ENCODE measurements at regions not wholly inside any gene's neighbourhood (a gene's known extent, or its start where the extent isn't known, plus 50 kb on each side); places are given as distances from the start of the nearest gene placed in this dataset.

DNA sequence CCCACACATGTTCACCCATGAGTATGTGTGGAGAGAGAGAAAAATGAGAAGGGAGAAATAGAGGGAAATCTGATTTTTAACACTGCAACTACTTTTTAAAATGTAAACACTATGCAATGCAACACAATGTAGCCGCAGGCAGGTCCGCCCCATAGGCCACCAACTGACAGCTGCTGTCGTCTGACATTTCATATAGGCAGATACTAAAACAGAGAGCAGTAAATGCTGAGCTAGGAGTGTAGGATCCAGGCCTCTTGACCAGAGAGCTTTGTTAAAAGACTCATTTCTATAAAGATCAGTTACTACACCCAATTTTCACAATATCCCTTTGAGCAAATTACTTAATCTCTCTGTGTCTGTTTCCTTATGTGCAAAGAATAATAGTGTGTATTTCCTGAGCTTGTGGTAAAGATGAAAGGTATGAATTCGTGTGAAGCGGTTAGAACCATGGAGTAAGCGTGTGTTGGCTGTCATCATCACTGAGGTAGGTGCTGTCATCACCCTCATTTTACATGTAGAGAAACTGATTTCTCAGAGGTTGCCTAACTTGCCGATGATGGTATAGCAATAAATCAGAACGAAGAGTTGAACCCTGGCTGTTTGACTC lies 55.2 kb upstream of the PDE8B start:
- Histone ChIP-seq H2AK5ac (ENCODE audit: low read depth, low read length) (no peak overlapping the region), H3K23me2 (ENCODE audit: low read depth, low read length) (no peaks in the 10 kb centered on the region), H3K4me2 (ENCODE audit: insufficient read depth in 1 of 2, low read depth in 2 of 2, low read length in 2 of 2) (no peak overlapping the region), H2BK15ac (ENCODE audit: low read length) (no peak overlapping the region), H2BK12ac (ENCODE audit: low read depth, low read length) (no peak overlapping the region), H3K18ac (ENCODE audit: extremely low read depth, low read length) (no peak overlapping the region), H3K27me3 (replicated peaks in 1 of 4; ENCODE audit: control insufficient read depth in 3 of 4, extremely low read depth in 1 of 4, insufficient read depth in 3 of 4, low read length in 3 of 4) (no peaks in the 10 kb centered on the region), H3K9me3 (ENCODE audit: insufficient read depth in 2 of 2, low read depth in 1 of 2, low read length in 1 of 2) (peaks cover 0 to 2% of the 10 kb centered on the region in 2 experiments; a peak in 1 of 4 replicates), H3K79me2 (ENCODE audit: control insufficient read depth in 1 of 2, insufficient read depth in 2 of 2, low read length in 2 of 2) (no peaks in the 10 kb centered on the region), H4K8ac (ENCODE audit: extremely low read depth, insufficient read depth, low read length) (no peak overlapping the region), H3K23ac (ENCODE audit: insufficient read length) (no peak overlapping the region), H3K4me3 (ENCODE audit: extremely low read depth in 1 of 4, insufficient read depth in 2 of 4, low read depth in 3 of 4, low read length in 4 of 4) (no peak overlapping the region), H3K27ac (ENCODE audit: low read depth, low read length) (no peak overlapping the region), H3K9ac (replicated peaks in 1 of 4; ENCODE audit: extremely low read depth in 1 of 4, low read depth in 3 of 4, low read length in 3 of 4) (no peak overlapping the region), H3K14ac (ENCODE audit: insufficient read length) (no peak overlapping the region), H2BK20ac (ENCODE audit: low read length) (no peak overlapping the region), H3K4me1 (replicated peaks in 1 of 4; ENCODE audit: control insufficient read depth in 3 of 4, insufficient read depth in 4 of 4, low read length in 3 of 4) (peaks cover 0 to 6% (median 2%) of the 10 kb centered on the region in 4 experiments; a peak in 3 of 7 replicates), H4K20me1 (replicated peaks in 1 of 2; ENCODE audit: control insufficient read depth in 1 of 2, insufficient read depth in 2 of 2, low read length in 2 of 2) (no peaks in the 10 kb centered on the region), H4K5ac (ENCODE audit: insufficient read length, low read depth, low read length) (no peak overlapping the region), H3K79me1 (ENCODE audit: low read depth, low read length) (no peaks in the 10 kb centered on the region; the same call in 1 of the 2 replicates), H4K91ac (replicated peaks; ENCODE audit: insufficient read length, low read length) (no peak overlapping the region), H3K36me3 (ENCODE audit: control insufficient read depth in 2 of 4, insufficient read depth in 4 of 4, low read length in 3 of 4) (no peaks in the 10 kb centered on the region), H3K4ac (replicated peaks; ENCODE audit: insufficient read length, low read depth, low read length) (no peak overlapping the region), H3K56ac (replicated peaks; ENCODE audit: insufficient read length, low read depth, low read length) (no peak overlapping the region), H2BK120ac (replicated peaks; ENCODE audit: low read depth, low read length) (no peak overlapping the region), H2AFZ (ENCODE audit: low read length) (no peak overlapping the region), H2BK5ac (ENCODE audit: low read depth, low read length) (no peak overlapping the region)
- FAIRE-seq (no peak), DNase-seq (ENCODE audit: low read depth in 1 of 2, low spot score in 2 of 2) (no peak)
- WGBS, 2 experiments (ENCODE audit: extremely low coverage in 1 of 2, insufficient coverage in 1 of 2, insufficient read length in 1 of 2, insufficient replicate concordance in 2 of 2, low coverage in 1 of 2, low lambda C conversion rate in 2 of 2, missing lambda C conversion rate in 1 of 2) = 90% methylated on average over 8 of the region's 8 CpGs; no CpG with 5 or more reads in 1 of the 2 experiments
- ChIA-PET POLR2A (ENCODE audit: partially characterized antibody) (interaction anchor here (1.5 to 2.6 kb wide), 2 partner anchors 8 to 26 kb away, joined by 5 to 6 read pairs; no protein-coding TSS in a partner anchor), CTCF (ENCODE audit: partially characterized antibody) (interaction anchor here (0.7 to 6.1 kb wide), 9 partner anchors 9 to 285 kb away, joined by 3 to 33 read pairs (median 4); no protein-coding TSS in a partner anchor)

Measured in H1 (cell line).